ENCODE measurements at regions not wholly inside any gene's neighbourhood (a gene's known extent, or its start where the extent isn't known, plus 50 kb on each side); places are given as distances from the start of the nearest gene placed in this dataset.

GRCh38 chr2:176415174-176415895 is 146.1 kb downstream of the MTX2 start:
- ChIA-PET CTCF (no interaction called here), POLR2A (no interaction called here)
- DNase-seq (ENCODE audit: low spot score): no peak
- no peaks in the 10 kb centered on the region for H3K9me3 Mint-ChIP-seq
- H3K27me3 Mint-ChIP-seq (ENCODE audit: low read depth): peaks cover 3% of the 10 kb centered on the region; the same call in 1 of the 2 replicates
- no peak overlapping the region for H3K27ac Mint-ChIP-seq
- peaks cover 19% of the 10 kb centered on the region for H3K4me1 Mint-ChIP-seq
- H3K4me3 Mint-ChIP-seq: no peak overlapping the region
- no peak for ATAC-seq
- no peaks in the 10 kb centered on the region for H3K36me3 Mint-ChIP-seq
- TF ChIP-seq TP53 (CRISPR knock-in tag; IDR thresholded peaks at IDR 0.05): no peak
- no peak for TF ChIP-seq PREB (CRISPR knock-in tag; IDR thresholded peaks at IDR 0.05; ENCODE audit: borderline replicate concordance)
- no peak for TF ChIP-seq AR (CRISPR knock-in tag; IDR thresholded peaks at IDR 0.05)

GRCh38 chr2:176415937-176416499 is 146.8 kb downstream of the MTX2 start:
- Mint-ChIP-seq H3K9me3 (no peaks in the 10 kb centered on the region), H3K4me1 (peaks cover 26% of the 10 kb centered on the region), H3K36me3 (no peaks in the 10 kb centered on the region), H3K27me3 (ENCODE audit: low read depth) (peaks cover 3% of the 10 kb centered on the region; the same call in 1 of the 2 replicates), H3K4me3 (no peak overlapping the region), H3K27ac (no peak overlapping the region)
- ChIA-PET CTCF (no interaction called here), POLR2A (no interaction called here)
- DNase-seq (ENCODE audit: low spot score) (no peak), ATAC-seq (no peak)
- TF ChIP-seq SOX15 (CRISPR knock-in tag; IDR thresholded peaks at IDR 0.05) (no peak), MAX (CRISPR knock-in tag; IDR thresholded peaks at IDR 0.05) (no peak), ESRRA (CRISPR knock-in tag; IDR thresholded peaks at IDR 0.05; ENCODE audit: borderline replicate concordance) (no peak), E2F1 (CRISPR knock-in tag; IDR thresholded peaks at IDR 0.05) (no peak), GABPB1 (CRISPR knock-in tag; IDR thresholded peaks at IDR 0.05) (no peak), ZNF532 (CRISPR knock-in tag; IDR thresholded peaks at IDR 0.05; ENCODE audit: borderline replicate concordance) (no peak), ZNF219 (CRISPR knock-in tag; IDR thresholded peaks at IDR 0.05; ENCODE audit: borderline replicate concordance) (no peak), RELA (CRISPR knock-in tag; IDR thresholded peaks at IDR 0.05; ENCODE audit: borderline replicate concordance) (no peak), ZSCAN18 (CRISPR knock-in tag; IDR thresholded peaks at IDR 0.05) (no peak), MXD4 (CRISPR knock-in tag; IDR thresholded peaks at IDR 0.05; ENCODE audit: borderline replicate concordance) (no peak), MLX (CRISPR knock-in tag; IDR thresholded peaks at IDR 0.05) (no peak), ARID4B (CRISPR knock-in tag; IDR thresholded peaks at IDR 0.05; ENCODE audit: borderline replicate concordance) (no peak), ZBTB21 (CRISPR knock-in tag; IDR thresholded peaks at IDR 0.05; ENCODE audit: borderline replicate concordance) (no peak)

Data from WTC11 (cell line).